GOT3 (cell line): ENCODE measurements at regions not wholly inside any gene's neighbourhood (a gene's known extent, or its start where the extent isn't known, plus 50 kb on each side); places are given as distances from the start of the nearest gene placed in this dataset.

Experiments used
- DNase-seq: peaks from one replicate; lab custom pipeline; 2025; ENCODE audit warnings: mixed read lengths; lab: John Stamatoyannopoulos, UW

GRCh38 chr9:13596383-13596970, 317.0 kb upstream of the MPDZ start:
- DNase-seq: no peak

GRCh38 chr9:13590996-13591395, 311.5 kb upstream of the MPDZ start:
- no peak for DNase-seq

GRCh38 chr9:13589034-13589737, 309.7 kb upstream of the MPDZ start:
- no peak for DNase-seq

GRCh38 chr9:13588151-13589033, 308.9 kb upstream of the MPDZ start:
- DNase-seq: no peak

- DNase-seq: no peak
Measured at GRCh38 chr9:13587571-13587970, 308.1 kb upstream of the MPDZ start.

GRCh38 chr9:13586587-13587374, 307.3 kb upstream of the MPDZ start:
- DNase-seq: no peak

GRCh38 chr9:13580760-13581159, 301.3 kb upstream of the MPDZ start:
- DNase-seq: no peak

- DNase-seq: no peak
Measured at GRCh38 chr9:13580131-13580530, 300.6 kb upstream of the MPDZ start.

- DNase-seq: no peak
Measured at GRCh38 chr9:13576101-13576500, 296.6 kb upstream of the MPDZ start.

GRCh38 chr9:13575558-13575957, 296.1 kb upstream of the MPDZ start:
- DNase-seq: no peak

- DNase-seq: no peak
Measured at GRCh38 chr9:13570068-13570974, 290.8 kb upstream of the MPDZ start.

- DNase-seq: no peak
Measured at GRCh38 chr9:13569602-13570067, 290.1 kb upstream of the MPDZ start.

- no peak for DNase-seq
Measured at GRCh38 chr9:13568841-13569601, 289.5 kb upstream of the MPDZ start.

GRCh38 chr9:13568405-13568804, 288.9 kb upstream of the MPDZ start:
- DNase-seq: no peak

- no peak for DNase-seq
Measured at GRCh38 chr9:13567833-13568232, 288.3 kb upstream of the MPDZ start.

- no peak for DNase-seq
Measured at GRCh38 chr9:13557746-13558145, 278.3 kb upstream of the MPDZ start.

- DNase-seq: no peak
Measured at GRCh38 chr9:13556656-13557055, 277.2 kb upstream of the MPDZ start.

GRCh38 chr9:13555989-13556500, 276.6 kb upstream of the MPDZ start:
- DNase-seq: no peak

GRCh38 chr9:13555516-13555915, 276.0 kb upstream of the MPDZ start:
- no peak for DNase-seq

GRCh38 chr9:13554626-13555025, 275.1 kb upstream of the MPDZ start:
- no peak for DNase-seq
